IMR-90 (cell line): ENCODE measurements at regions not wholly inside any gene's neighbourhood (a gene's known extent, or its start where the extent isn't known, plus 50 kb on each side); places are given as distances from the start of the nearest gene placed in this dataset.

Source experiments
- ATAC-seq: fragments of 200-7000 bp; cut with Tn5 transposase; 2 replicates; pipeline ENCODE4 v1.9.1; 2020; ENCODE audit warnings: low read depth, mild to moderate bottlenecking, moderate library complexity
- BruUV-seq: library from RNA; stranded (reverse); fragments of 400-500 nt; replicated peaks from 2 replicates; lab custom pipeline; 2021; lab: Mats Ljungman, UMichigan
- CTCF ChIA-PET: fragments of 300-600 bp; formaldehyde crosslinking; extraction: SDS; loops from one replicate; lab custom pipeline; 2021; ENCODE audit warnings: antibody characterized with exemption; lab: Yijun Ruan, JAX
- POLR2A ChIA-PET: fragments of 300-600 bp; sonication (Branson Sonifier 250); formaldehyde crosslinking; loops from one replicate; lab custom pipeline; 2022; ENCODE audit warnings: antibody characterized with exemption; ENCODE audit not compliant: unreplicated experiment; lab: Charles Lee
- DNase-seq: peaks from one replicate; pipeline ENCODE4 v3.0.0; 2013
- H2AFZ ChIP-seq: replicated peaks from 2 replicates; pipeline ENCODE3; 2013; ENCODE audit warnings: low read length, mild to moderate bottlenecking; ENCODE audit not compliant: poor library complexity
- H2AK5ac ChIP-seq: 2 replicates; pipeline ENCODE4 v1.6.1; 2013; ENCODE audit warnings: low read depth, low read length, inconsistent platforms
- H2AK9ac ChIP-seq: replicated peaks from 2 replicates; pipeline ENCODE3; 2013; ENCODE audit warnings: mild to moderate bottlenecking, low read depth, low read length, moderate library complexity; ENCODE audit not compliant: poor library complexity
- H2BK120ac ChIP-seq: 2 replicates; pipeline ENCODE4 v1.6.1; 2013; ENCODE audit warnings: low read depth, low read length, inconsistent platforms
- H2BK15ac ChIP-seq: 3 replicates; pipeline ENCODE4 v1.6.1; 2013; ENCODE audit warnings: low read depth, low read length, inconsistent platforms
- H2BK20ac ChIP-seq: 2 replicates; pipeline ENCODE4 v1.6.1; 2013; ENCODE audit warnings: low read depth, mild to moderate bottlenecking, inconsistent platforms, low read length, moderate library complexity
- H2BK5ac ChIP-seq: 2 replicates; pipeline ENCODE4 v1.6.1; 2013; ENCODE audit warnings: mild to moderate bottlenecking, low read depth, low read length, inconsistent platforms; ENCODE audit not compliant: poor library complexity, severe bottlenecking
- H3K14ac ChIP-seq: replicated peaks from 2 replicates; pipeline ENCODE4 v1.6.1; 2013; ENCODE audit warnings: low read depth, low read length, inconsistent platforms
- H3K18ac ChIP-seq: 2 replicates; pipeline ENCODE4 v1.6.1; 2013; ENCODE audit warnings: low read depth, low read length, control low read depth
- H3K23ac ChIP-seq: 2 replicates; pipeline ENCODE4 v1.6.1; 2013; ENCODE audit warnings: low read depth, low read length, inconsistent platforms
- H3K27ac ChIP-seq: 2 replicates; pipeline ENCODE4 v1.5.1; 2013; ENCODE audit warnings: mild to moderate bottlenecking, control low read depth, low read length; ENCODE audit not compliant: insufficient read depth
- H3K27me3 ChIP-seq: 2 replicates; pipeline ENCODE4 v1.6.1; 2013; ENCODE audit warnings: low read length; ENCODE audit not compliant: control insufficient read depth, insufficient read depth
- H3K36me3 ChIP-seq: 2 replicates; pipeline ENCODE4 v1.6.1; 2013; ENCODE audit warnings: low read length, mixed read lengths; ENCODE audit not compliant: control insufficient read depth, insufficient read depth
- H3K4ac ChIP-seq: 2 replicates; pipeline ENCODE4 v1.6.1; 2013; ENCODE audit warnings: low read depth, low read length, inconsistent platforms
- H3K4me1 ChIP-seq: 2 replicates; pipeline ENCODE4 v1.6.1; 2013; ENCODE audit warnings: low read length, mixed read lengths; ENCODE audit not compliant: control insufficient read depth, insufficient read depth
- H3K4me2 ChIP-seq: 2 replicates; pipeline ENCODE4 v1.6.1; 2013; ENCODE audit warnings: low read depth, mild to moderate bottlenecking, control low read depth, low read length, moderate library complexity
- H3K4me3 ChIP-seq: 2 replicates; pipeline ENCODE4 v1.5.1; 2013; ENCODE audit warnings: low read depth, mild to moderate bottlenecking, control low read depth, low read length, moderate library complexity; ENCODE audit not compliant: insufficient read depth
- H3K56ac ChIP-seq: 2 replicates; pipeline ENCODE4 v1.6.1; 2013; ENCODE audit warnings: low read length, inconsistent platforms; ENCODE audit not compliant: insufficient read depth; ENCODE audit errors: extremely low read depth
- H3K79me1 ChIP-seq, 2 experiments: 2 replicates each; pipeline ENCODE4 v1.6.1; 2013; ENCODE audit warnings: low read length in 2 of 2, inconsistent platforms in 1 of 2, low read depth in 1 of 2
- H3K9ac ChIP-seq: 2 replicates; pipeline ENCODE4 v1.6.1; 2013; ENCODE audit warnings: low read depth, low read length, control low read depth
- H3K9me1 ChIP-seq: 2 replicates; pipeline ENCODE4 v1.6.1; 2013; ENCODE audit warnings: low read length, inconsistent platforms; ENCODE audit not compliant: insufficient read depth
- H3K9me3 ChIP-seq: 2 replicates; pipeline ENCODE4 v1.6.1; 2013; ENCODE audit warnings: low read length; ENCODE audit not compliant: control insufficient read depth, insufficient read depth
- H4K20me1 ChIP-seq: 2 replicates; pipeline ENCODE4 v1.6.1; 2013; ENCODE audit warnings: low read length, inconsistent platforms; ENCODE audit not compliant: insufficient read depth
- H4K5ac ChIP-seq: 2 replicates; pipeline ENCODE4 v1.6.1; 2013; ENCODE audit warnings: mild to moderate bottlenecking, low read depth, low read length, control low read depth
- H4K8ac ChIP-seq, 2 experiments: 2 replicates each; pipeline ENCODE4 v1.6.1; 2013; ENCODE audit warnings: low read depth in 2 of 2, low read length in 2 of 2, control low read depth in 1 of 2, inconsistent platforms in 1 of 2
- H4K91ac ChIP-seq: 2 replicates; pipeline ENCODE4 v1.6.1; 2013; ENCODE audit warnings: low read depth, low read length, inconsistent platforms; ENCODE audit not compliant: insufficient read depth
- BHLHE40 ChIP-seq: fragments of 150-350 bp; IDR thresholded peaks from 2 replicates; pipeline ENCODE4 v1.6.1; 2016; ENCODE audit warnings: mild to moderate bottlenecking, low read depth, low read length
- CEBPB ChIP-seq: IDR thresholded peaks from 2 replicates; pipeline ENCODE4 v1.6.1; 2012; ENCODE audit warnings: low read depth, low read length, improper control_type of control experiment
- CTCF ChIP-seq: conservative IDR thresholded peaks from 2 replicates; pipeline ENCODE4 v1.5.1; 2012; ENCODE audit warnings: mild to moderate bottlenecking, low read depth, low read length, improper control_type of control experiment
- ELK1 ChIP-seq: fragments of 150-350 bp; IDR thresholded peaks from 2 replicates; pipeline ENCODE4 v1.6.1; 2016; ENCODE audit warnings: low read depth, mild to moderate bottlenecking, low read length, moderate library complexity, borderline replicate concordance
- FOS ChIP-seq: fragments of 150-350 bp; IDR thresholded peaks from 2 replicates; pipeline ENCODE4 v1.6.1; 2016; ENCODE audit warnings: low read depth, low read length
- MAFK ChIP-seq: IDR thresholded peaks from 2 replicates; pipeline ENCODE4 v1.6.1; 2012; ENCODE audit warnings: low read depth, low read length, improper control_type of control experiment
- MXI1 ChIP-seq: IDR thresholded peaks from 2 replicates; pipeline ENCODE4 v1.6.1; 2012; ENCODE audit warnings: low read depth, mild to moderate bottlenecking, low read length, moderate library complexity, borderline replicate concordance
- RAD21 ChIP-seq: IDR thresholded peaks from 2 replicates; pipeline ENCODE4 v1.6.1; 2012; ENCODE audit warnings: low read length, improper control_type of control experiment
- RFX5 ChIP-seq: IDR thresholded peaks from 2 replicates; pipeline ENCODE4 v1.8.0; 2012; ENCODE audit warnings: low read depth, mild to moderate bottlenecking, low read length, moderate library complexity
- WGBS, 2 experiments: methylation state at CpG; one replicate each; pipeline versions ENCODE4 v1.1.5 to v1.1.7; 2013; ENCODE audit warnings: missing lambda C conversion rate in 2 of 2; ENCODE audit not compliant: insufficient read length in 1 of 2; ENCODE audit errors: extremely low coverage in 2 of 2; 5-methylcytosine and 5-hydroxymethylcytosine counted together
- dilution Hi-C: fragments of 300-500 bp; cut with HindIII; formaldehyde crosslinking; loops from one replicate; pipeline ENCODE4 v1.14.3; 2018; ENCODE audit warnings: low sequenced_read_pairs; ENCODE audit not compliant: unreplicated experiment
- in situ Hi-C: fragments of 300-500 bp; cut with MboI; formaldehyde crosslinking; loops from 3 replicates; pipeline ENCODE4 v1.14.3; 2019; ENCODE audit warnings: low sequenced_read_pairs, inconsistent platforms, mixed read lengths
- intact Hi-C: fragments of 100-400 bp; cut with micrococcal nuclease; formaldehyde crosslinking; loops from 2 replicates; pipeline ENCODE4 v1.10.0; 2022

- DNase-seq, result no peak
- Histone ChIP-seq H2AK5ac (no peak overlapping the region), H2BK120ac (no peak overlapping the region), H3K27me3 (peaks cover 4% of the 10 kb centered on the region), H2BK15ac (no peak overlapping the region), H3K9ac (no peak overlapping the region), H3K36me3 (no peaks in the 10 kb centered on the region), H3K79me1 (no peaks in the 10 kb centered on the region), H3K4me1 (no peaks in the 10 kb centered on the region), H4K8ac (no peak overlapping the region), H2AFZ (no peak overlapping the region), H2BK20ac (no peak overlapping the region), H2BK5ac (no peak overlapping the region), H3K14ac (no peak overlapping the region), H3K4me2 (no peak overlapping the region), H3K4me3 (no peak overlapping the region), H4K91ac (no peak overlapping the region), H4K5ac (no peak overlapping the region), H3K9me1 (no peaks in the 10 kb centered on the region), H3K18ac (no peak overlapping the region), H3K23ac (no peak overlapping the region), H3K27ac (no peak overlapping the region), H4K20me1 (no peaks in the 10 kb centered on the region), H3K56ac (no peak overlapping the region), H2AK9ac (no peak overlapping the region), H3K4ac (no peak overlapping the region), H3K9me3 (no peaks in the 10 kb centered on the region)
- ChIA-PET POLR2A (no interaction called here), CTCF (no interaction called here)
- intact Hi-C loops (no loop called here), in situ Hi-C loops (no loop called here), dilution Hi-C loops (no loop called here)
- ATAC-seq, result no peak
- BruUV-seq, result no TSS peak
- WGBS, 2 experiments, result 55% methylated on average over 2 of the region's 2 CpGs; no CpG with 5 or more reads in 1 of the 2 experiments
- TF ChIP-seq MXI1 (no peak), CEBPB (no peak), MAFK (no peak), ELK1 (no peak), CTCF (no peak), FOS (no peak), BHLHE40 (no peak), RFX5 (no peak), RAD21 (no peak)
Measured at GRCh38 chr13:78238911-78239310, 320.3 kb upstream of the EDNRB start.
